ENCODE measurements at regions not wholly inside any gene's neighbourhood (a gene's known extent, or its start where the extent isn't known, plus 50 kb on each side); places are given as distances from the start of the nearest gene placed in this dataset.

DNA sequence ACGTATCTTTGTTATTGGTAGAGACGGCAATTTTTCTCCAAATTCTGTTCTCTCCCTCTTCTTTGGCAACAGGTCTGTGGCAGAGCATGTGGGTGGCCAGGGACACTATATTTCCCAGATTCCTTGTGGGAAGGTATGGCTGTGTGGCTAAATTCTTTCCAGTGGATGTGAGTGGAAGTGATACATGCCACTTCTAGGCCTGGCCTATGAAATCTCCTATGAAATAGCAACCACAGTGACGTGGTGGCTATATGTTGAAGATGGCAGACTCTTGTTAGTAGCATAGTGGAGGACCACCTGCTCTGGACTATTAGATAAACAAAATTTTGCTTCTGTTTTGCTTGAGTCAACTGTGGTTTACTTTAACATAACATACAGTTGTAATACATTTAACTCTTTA is 243.3 kb downstream of the IL20RB start:
- TF ChIP-seq, protein P1, sequence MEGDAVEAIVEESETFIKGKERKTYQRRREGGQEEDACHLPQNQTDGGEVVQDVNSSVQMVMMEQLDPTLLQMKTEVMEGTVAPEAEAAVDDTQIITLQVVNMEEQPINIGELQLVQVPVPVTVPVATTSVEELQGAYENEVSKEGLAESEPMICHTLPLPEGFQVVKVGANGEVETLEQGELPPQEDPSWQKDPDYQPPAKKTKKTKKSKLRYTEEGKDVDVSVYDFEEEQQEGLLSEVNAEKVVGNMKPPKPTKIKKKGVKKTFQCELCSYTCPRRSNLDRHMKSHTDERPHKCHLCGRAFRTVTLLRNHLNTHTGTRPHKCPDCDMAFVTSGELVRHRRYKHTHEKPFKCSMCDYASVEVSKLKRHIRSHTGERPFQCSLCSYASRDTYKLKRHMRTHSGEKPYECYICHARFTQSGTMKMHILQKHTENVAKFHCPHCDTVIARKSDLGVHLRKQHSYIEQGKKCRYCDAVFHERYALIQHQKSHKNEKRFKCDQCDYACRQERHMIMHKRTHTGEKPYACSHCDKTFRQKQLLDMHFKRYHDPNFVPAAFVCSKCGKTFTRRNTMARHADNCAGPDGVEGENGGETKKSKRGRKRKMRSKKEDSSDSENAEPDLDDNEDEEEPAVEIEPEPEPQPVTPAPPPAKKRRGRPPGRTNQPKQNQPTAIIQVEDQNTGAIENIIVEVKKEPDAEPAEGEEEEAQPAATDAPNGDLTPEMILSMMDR (IDR thresholded peaks at IDR 0.05; ENCODE audit: insufficient read depth, low read depth, low read length) = no peak
- H3K36me3 ChIP-seq (ENCODE audit: control insufficient read depth, insufficient read depth, low read length) = no peaks in the 10 kb centered on the region
- DNase-seq (ENCODE audit: low read depth) = no peak
- H3K27me3 ChIP-seq (ENCODE audit: control insufficient read depth, insufficient read depth, low read length) = no peaks in the 10 kb centered on the region
- POLR2A ChIA-PET = no interaction called here
- CTCF ChIA-PET = no interaction called here
- H3K4me3 ChIP-seq (ENCODE audit: low read depth, low read length) = no peak overlapping the region

DNA sequence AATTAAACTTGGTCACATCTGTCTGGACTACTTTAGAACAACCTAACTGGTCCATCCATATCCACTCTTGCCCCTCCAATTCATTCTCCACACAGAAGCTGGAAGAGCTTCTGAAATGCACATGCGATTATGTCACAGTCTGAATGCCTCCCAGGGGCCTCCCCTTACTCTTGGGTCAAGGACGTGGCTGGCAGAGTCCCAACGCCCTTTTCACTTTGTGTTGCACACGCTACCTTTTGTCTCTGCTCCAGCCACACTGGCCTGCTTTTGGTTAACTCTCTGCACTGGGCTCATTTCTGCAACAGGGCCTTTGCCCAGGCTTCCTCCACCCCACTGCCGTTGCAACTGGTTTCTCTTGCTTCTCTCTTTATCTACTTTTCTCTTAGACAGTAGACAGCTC is 245.2 kb downstream of the IL20RB start:
- TF ChIP-seq, protein P1 (IDR thresholded peaks at IDR 0.05; ENCODE audit: insufficient read depth, low read depth, low read length) = no peak
- H3K27me3 ChIP-seq (ENCODE audit: control insufficient read depth, insufficient read depth, low read length) = no peaks in the 10 kb centered on the region

GRCh38 chr3:137204409-137204808 is 246.6 kb downstream of the IL20RB start:
- Histone ChIP-seq H3K27me3 (ENCODE audit: control insufficient read depth, insufficient read depth, low read length) (no peaks in the 10 kb centered on the region), H3K4me3 (ENCODE audit: low read depth, low read length) (no peak overlapping the region), H3K36me3 (ENCODE audit: control insufficient read depth, insufficient read depth, low read length) (no peaks in the 10 kb centered on the region)
- TF ChIP-seq, protein P1 (IDR thresholded peaks at IDR 0.05; ENCODE audit: insufficient read depth, low read depth, low read length) = no peak
- CTCF ChIA-PET = no interaction called here
- POLR2A ChIA-PET = no interaction called here
- no peak for DNase-seq (ENCODE audit: low read depth)

More for the DNA sequence above, 245.2 kb downstream of the IL20RB start:
- Histone ChIP-seq H3K36me3 (ENCODE audit: control insufficient read depth, insufficient read depth, low read length) (no peaks in the 10 kb centered on the region), H3K4me3 (ENCODE audit: low read depth, low read length) (no peak overlapping the region)
- ChIA-PET POLR2A (no interaction called here), CTCF (no interaction called here)
- DNase-seq (ENCODE audit: low read depth) = no peak

- ChIA-PET CTCF (no interaction called here), POLR2A (no interaction called here)
- Histone ChIP-seq H3K27me3 (ENCODE audit: control insufficient read depth, insufficient read depth, low read length) (no peaks in the 10 kb centered on the region), H3K36me3 (ENCODE audit: control insufficient read depth, insufficient read depth, low read length) (no peaks in the 10 kb centered on the region), H3K4me3 (ENCODE audit: low read depth, low read length) (no peak overlapping the region)
- no peak for DNase-seq (ENCODE audit: low read depth)
- TF ChIP-seq, protein P1 (IDR thresholded peaks at IDR 0.05; ENCODE audit: insufficient read depth, low read depth, low read length) = no peak
Measured at GRCh38 chr3:137205394-137206045, 247.7 kb downstream of the IL20RB start.

GRCh38 chr3:137207616-137208015 is 249.8 kb downstream of the IL20RB start:
- TF ChIP-seq, protein P1 (IDR thresholded peaks at IDR 0.05; ENCODE audit: insufficient read depth, low read depth, low read length) = no peak
- no peak for DNase-seq (ENCODE audit: low read depth)
- no peaks in the 10 kb centered on the region for H3K36me3 ChIP-seq (ENCODE audit: control insufficient read depth, insufficient read depth, low read length)
- H3K4me3 ChIP-seq (ENCODE audit: low read depth, low read length) = no peak overlapping the region
- POLR2A ChIA-PET = no interaction called here
- no peaks in the 10 kb centered on the region for H3K27me3 ChIP-seq (ENCODE audit: control insufficient read depth, insufficient read depth, low read length)
- CTCF ChIA-PET = no interaction called here
